WTC11 (cell line): ENCODE measurements at regions not wholly inside any gene's neighbourhood (a gene's known extent, or its start where the extent isn't known, plus 50 kb on each side); places are given as distances from the start of the nearest gene placed in this dataset.

Experiments
- E2F4 ChIP-seq: sonication (generic); formaldehyde crosslinking; IDR thresholded peaks from 2 replicates; pipeline ENCODE4 v1.8.1; 2022; ENCODE audit warnings: low read depth, mild to moderate bottlenecking, moderate library complexity, missing genetic modification reagents, borderline replicate concordance
- ZBTB21 ChIP-seq: sonication (generic); formaldehyde crosslinking; IDR thresholded peaks from 2 replicates; pipeline ENCODE4 v1.8.1; 2023; ENCODE audit warnings: mild to moderate bottlenecking, missing genetic modification reagents, borderline replicate concordance
- ZNF232 ChIP-seq: sonication (generic); formaldehyde crosslinking; IDR thresholded peaks from 2 replicates; pipeline ENCODE4 v1.8.0; 2022; ENCODE audit warnings: mild to moderate bottlenecking, missing genetic modification reagents
- TF ChIP-seq, protein P1 (sequence below): fragments of 250-450 bp; sonication (Bioruptor Pico); IDR thresholded peaks from 2 replicates; pipeline ENCODE4 v1.9.0; 2021; ENCODE audit warnings: mild to moderate bottlenecking
- TF ChIP-seq, protein P2 (sequence below): fragments of 200-600 bp; IDR thresholded peaks from 2 replicates; pipeline ENCODE4 v1.8.0; 2022; ENCODE audit warnings: antibody characterized with exemption

GRCh38 chr14:43754838-43755237, 752.2 kb downstream of the FSCB start:
- TF ChIP-seq, protein P1, sequence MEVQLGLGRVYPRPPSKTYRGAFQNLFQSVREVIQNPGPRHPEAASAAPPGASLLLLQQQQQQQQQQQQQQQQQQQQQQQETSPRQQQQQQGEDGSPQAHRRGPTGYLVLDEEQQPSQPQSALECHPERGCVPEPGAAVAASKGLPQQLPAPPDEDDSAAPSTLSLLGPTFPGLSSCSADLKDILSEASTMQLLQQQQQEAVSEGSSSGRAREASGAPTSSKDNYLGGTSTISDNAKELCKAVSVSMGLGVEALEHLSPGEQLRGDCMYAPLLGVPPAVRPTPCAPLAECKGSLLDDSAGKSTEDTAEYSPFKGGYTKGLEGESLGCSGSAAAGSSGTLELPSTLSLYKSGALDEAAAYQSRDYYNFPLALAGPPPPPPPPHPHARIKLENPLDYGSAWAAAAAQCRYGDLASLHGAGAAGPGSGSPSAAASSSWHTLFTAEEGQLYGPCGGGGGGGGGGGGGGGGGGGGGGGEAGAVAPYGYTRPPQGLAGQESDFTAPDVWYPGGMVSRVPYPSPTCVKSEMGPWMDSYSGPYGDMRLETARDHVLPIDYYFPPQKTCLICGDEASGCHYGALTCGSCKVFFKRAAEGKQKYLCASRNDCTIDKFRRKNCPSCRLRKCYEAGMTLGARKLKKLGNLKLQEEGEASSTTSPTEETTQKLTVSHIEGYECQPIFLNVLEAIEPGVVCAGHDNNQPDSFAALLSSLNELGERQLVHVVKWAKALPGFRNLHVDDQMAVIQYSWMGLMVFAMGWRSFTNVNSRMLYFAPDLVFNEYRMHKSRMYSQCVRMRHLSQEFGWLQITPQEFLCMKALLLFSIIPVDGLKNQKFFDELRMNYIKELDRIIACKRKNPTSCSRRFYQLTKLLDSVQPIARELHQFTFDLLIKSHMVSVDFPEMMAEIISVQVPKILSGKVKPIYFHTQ = no peak
- TF ChIP-seq, protein P2, sequence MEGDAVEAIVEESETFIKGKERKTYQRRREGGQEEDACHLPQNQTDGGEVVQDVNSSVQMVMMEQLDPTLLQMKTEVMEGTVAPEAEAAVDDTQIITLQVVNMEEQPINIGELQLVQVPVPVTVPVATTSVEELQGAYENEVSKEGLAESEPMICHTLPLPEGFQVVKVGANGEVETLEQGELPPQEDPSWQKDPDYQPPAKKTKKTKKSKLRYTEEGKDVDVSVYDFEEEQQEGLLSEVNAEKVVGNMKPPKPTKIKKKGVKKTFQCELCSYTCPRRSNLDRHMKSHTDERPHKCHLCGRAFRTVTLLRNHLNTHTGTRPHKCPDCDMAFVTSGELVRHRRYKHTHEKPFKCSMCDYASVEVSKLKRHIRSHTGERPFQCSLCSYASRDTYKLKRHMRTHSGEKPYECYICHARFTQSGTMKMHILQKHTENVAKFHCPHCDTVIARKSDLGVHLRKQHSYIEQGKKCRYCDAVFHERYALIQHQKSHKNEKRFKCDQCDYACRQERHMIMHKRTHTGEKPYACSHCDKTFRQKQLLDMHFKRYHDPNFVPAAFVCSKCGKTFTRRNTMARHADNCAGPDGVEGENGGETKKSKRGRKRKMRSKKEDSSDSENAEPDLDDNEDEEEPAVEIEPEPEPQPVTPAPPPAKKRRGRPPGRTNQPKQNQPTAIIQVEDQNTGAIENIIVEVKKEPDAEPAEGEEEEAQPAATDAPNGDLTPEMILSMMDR = no peak
- no peak for TF ChIP-seq ZBTB21 (CRISPR knock-in tag)
- no peak for TF ChIP-seq E2F4 (CRISPR knock-in tag)
- TF ChIP-seq ZNF232 (CRISPR knock-in tag) = no peak
